ENCODE measurements at regions not wholly inside any gene's neighbourhood (a gene's known extent, or its start where the extent isn't known, plus 50 kb on each side); places are given as distances from the start of the nearest gene placed in this dataset.

GRCh38 chr3:27813255-27813654 is 91.1 kb upstream of the EOMES start:
- no peak for TF ChIP-seq REST (IDR thresholded peaks at IDR 0.05)
- TF ChIP-seq CTCF (IDR thresholded peaks at IDR 0.05; ENCODE audit: low read depth, low read length, missing input control): no peak
- no peak for TF ChIP-seq TAF1 (conservative IDR thresholded peaks at IDR 0.05)
- no peak for TF ChIP-seq GABPA (IDR thresholded peaks at IDR 0.05 in 1 of 2, conservative IDR thresholded peaks at IDR 0.05 in 1 of 2)
- no peak for TF ChIP-seq ZBTB33 (IDR thresholded peaks at IDR 0.05)
- no peak for TF ChIP-seq SP1 (IDR thresholded peaks at IDR 0.05)
- no peak for TF ChIP-seq EGR1 (IDR thresholded peaks at IDR 0.05; ENCODE audit: low read depth in 2 of 2)
